Midbrain (tissue), 1 donor: ENCODE measurements at regions not wholly inside any gene's neighbourhood (a gene's known extent, or its start where the extent isn't known, plus 50 kb on each side); places are given as distances from the start of the nearest gene placed in this dataset.
"Not testable (repeated sequence)": the region's sequence is repeated elsewhere in the genome, so short reads cannot be mapped to it uniquely, and the experiment has no call there.

Source experiments
- DNase-seq: peaks from one replicate; lab custom pipeline; 2025; lab: John Stamatoyannopoulos, UW

GRCh38 chr5:25009063-25009462 is 364.3 kb upstream of the CDH10 start:
- no peak for DNase-seq

- peak; percentile 9 for DNase-seq
These were observed 362.0 kb upstream of the CDH10 start for GRCh38 chr5:25006734-25007133.

DNA sequence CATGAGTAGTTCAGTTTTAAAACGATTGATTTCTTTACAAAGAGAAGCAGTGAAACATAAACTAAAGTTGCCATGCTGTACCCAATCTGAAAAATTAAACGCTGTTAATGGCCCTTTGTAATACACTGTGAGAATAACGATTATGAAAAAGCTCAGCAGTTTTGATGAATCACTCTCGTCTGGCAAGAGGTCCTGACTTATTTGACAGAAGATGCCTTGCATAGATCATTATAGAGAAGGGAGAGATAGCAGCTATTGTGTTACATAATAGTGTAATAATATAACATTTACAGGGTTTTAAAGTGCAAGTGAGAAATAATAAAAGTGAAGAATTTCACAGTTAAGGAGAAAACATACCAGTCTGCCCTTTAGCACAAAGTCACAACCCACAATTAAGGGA is 361.5 kb upstream of the CDH10 start:
- no peak for DNase-seq

GRCh38 chr5:25005431-25005830 is 360.7 kb upstream of the CDH10 start:
- DNase-seq, result no peak

DNA sequence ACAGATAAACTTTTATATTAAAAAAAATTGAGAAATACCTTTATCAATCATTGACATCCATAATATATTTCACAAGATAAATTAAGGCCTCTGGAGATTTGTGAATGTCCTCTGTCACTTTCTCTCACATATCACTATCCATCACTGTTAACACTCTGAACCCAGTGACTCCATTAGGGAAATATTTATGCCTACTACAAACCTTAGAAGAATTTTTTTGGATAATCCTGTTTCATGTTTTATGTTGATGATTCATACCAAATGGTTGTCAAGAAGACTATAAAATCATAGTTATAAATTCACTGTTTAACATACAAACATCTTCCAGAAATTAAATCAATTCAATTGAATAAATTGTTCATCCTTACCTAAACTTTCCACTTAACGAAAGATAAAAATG is 357.6 kb upstream of the CDH10 start:
- DNase-seq, result no peak

- no peak for DNase-seq
These were observed 355.0 kb upstream of the CDH10 start for GRCh38 chr5:24999732-25000131.

DNA sequence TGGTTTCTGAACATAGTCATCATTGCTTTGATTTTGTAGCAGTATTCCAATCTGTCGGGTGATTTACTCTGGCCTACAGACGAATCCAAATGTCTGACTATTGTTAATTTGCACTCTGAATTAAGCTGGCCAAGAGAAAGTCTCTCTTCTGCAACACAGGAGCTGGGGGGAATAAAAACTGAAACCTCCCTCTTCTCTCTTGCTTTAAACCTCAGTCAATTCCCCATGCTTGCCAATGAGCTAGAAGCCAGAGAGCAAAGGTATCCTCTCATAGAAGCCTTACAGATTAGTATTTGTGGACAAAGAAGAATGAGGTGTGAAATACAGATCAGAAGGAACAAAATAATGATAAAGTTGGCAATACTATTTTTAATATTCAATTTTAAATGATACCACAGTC is 353.9 kb upstream of the CDH10 start:
- DNase-seq, result no peak

DNA sequence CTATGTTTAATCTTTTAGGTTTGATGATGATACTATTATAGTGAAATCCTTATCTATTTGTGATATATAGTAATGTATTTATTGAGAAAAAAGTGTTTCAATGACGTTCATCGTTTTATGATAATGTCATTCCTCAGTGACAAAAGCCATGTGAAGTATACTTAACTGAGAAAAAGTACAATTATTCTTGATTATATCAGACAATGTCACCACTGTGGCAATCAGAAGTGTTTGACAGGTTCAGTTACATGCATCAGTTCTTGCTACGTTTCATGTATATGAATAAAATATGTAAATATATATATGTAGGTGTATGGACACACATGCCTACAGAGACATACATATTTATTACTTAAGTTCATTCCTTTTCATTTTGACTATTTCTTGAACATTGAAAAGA is 341.5 kb upstream of the CDH10 start:
- DNase-seq, result no peak

GRCh38 chr5:24978552-24978951 is 333.8 kb upstream of the CDH10 start:
- not testable (repeated sequence) for DNase-seq

GRCh38 chr5:24963611-24964010 is 318.8 kb upstream of the CDH10 start:
- no peak for DNase-seq

- no peak for DNase-seq
These were observed 278.6 kb upstream of the CDH10 start for GRCh38 chr5:24923400-24923799.

DNA sequence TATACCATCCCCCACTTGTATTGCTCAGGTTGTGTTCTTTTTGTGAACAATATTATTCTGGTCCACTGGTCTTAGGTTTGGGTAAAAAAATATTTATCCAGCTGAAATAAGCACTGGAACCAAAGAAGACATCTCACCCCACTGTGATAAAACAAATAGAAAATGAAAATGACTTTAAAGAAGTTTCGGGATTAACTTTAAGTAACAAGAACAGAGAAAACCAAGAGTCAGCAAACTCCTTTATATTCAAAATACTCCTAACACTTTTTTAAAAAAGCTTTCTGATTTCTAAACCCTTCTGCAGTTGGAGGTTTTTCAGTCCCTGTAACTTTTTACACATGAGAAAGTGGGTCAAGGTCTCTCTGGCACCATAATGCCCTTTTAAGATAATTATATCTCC is 273.9 kb upstream of the CDH10 start:
- DNase-seq, result no peak

GRCh38 chr5:24916863-24917262 is 272.1 kb upstream of the CDH10 start:
- DNase-seq, result no peak

DNA sequence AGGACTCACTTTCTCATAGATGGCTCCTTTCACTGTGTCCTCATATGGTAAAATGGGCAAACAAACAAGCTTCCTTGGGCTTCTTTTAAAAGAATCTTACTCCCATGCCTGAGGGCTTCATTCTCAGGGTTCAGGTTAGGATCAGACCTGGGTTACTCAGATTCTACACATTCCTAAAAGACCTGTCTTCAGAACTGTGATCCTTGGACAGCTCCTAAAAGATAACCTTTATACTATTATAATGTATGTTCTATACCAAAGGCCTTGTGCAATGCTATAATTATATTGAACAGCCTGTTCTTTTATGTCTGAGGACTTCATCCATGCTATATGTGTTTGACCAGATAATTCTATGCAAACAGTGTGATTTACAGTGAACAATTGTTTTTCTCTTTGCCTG is 264.4 kb upstream of the CDH10 start:
- no peak for DNase-seq

- no peak for DNase-seq
These were observed 261.9 kb upstream of the CDH10 start for GRCh38 chr5:24906689-24907088.

DNA sequence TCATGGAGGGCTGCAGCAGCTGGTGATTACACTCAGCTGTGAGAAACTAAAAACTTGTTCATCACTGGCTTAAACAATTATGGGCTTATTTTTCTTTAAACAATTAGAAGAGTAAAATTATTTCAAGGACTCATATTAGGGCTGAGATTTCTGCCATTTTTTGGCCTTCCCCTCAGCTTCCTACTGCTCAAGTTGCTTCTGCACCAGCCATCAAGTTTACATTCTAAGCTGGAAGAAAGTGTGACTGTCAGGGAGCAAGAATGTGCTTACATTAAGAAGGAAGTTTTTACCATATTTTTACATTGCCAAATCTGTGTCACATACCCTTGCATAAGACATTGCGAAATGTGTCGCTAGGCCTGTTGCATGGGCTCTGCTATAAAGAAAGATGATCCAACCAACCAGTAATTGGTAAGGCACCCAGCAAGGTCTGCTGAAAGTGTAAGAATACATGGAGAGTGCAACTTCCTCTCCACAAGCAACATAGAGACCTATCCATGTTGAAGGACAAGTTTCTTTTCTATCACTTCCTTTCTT is 260.3 kb upstream of the CDH10 start:
- no peak for DNase-seq

DNA sequence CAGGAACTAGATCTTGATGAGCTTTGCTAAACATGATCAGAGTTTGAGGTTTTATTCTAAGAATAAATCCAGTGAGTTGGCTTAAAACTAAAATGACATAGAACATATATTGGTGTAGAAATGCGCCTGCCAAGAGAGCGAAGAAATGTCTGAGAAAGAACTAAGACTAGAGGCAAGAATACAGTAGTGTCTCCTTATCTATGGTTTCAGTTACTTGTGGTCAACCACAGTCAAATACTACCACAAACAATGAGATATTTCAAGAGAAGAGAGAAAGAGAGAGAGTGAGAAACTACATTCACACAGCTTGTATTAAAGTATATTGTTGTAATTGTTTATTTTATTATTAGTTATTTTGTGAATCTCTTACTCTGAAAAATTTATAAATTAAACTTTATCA is 254.4 kb upstream of the CDH10 start:
- no peak for DNase-seq

DNA sequence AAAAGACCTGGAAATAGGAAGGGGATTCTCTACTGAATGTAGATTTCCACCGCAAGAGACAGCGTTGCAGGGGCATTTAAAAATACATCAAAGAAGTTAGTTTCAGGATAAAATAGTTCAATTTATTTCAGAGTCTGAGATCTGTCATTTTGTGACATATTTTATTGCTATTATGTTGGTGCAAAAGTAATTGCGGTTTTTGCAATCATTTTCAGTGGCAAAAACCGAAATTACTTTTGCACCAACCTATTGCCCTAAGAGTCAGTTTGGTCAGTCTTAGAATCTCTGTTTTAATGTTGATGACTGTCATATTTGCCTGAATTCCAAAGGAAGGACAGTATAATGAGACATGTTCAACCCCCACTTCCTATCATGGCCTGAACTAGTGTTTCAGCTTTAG is 219.5 kb upstream of the CDH10 start:
- DNase-seq, result no peak

DNA sequence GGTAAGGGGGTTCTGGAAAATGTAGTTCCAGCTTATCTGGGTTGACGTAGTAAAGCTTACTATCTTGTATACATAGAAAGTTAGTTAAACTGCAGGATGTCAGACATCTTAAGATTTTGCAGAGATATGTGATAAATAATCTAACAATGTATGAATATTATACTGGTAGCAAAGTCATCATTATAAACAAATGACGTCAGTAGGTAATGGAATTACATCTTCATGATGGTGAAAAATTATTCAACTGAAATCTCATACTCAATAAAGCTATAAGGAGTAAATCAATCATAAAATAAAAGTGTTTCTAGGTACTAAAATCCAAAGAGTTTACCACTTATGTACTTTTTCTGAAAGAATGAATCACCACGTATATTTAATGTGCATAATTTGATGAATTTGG is 217.3 kb upstream of the CDH10 start:
- no peak for DNase-seq

GRCh38 chr5:24855485-24855884 is 210.7 kb upstream of the CDH10 start:
- no peak for DNase-seq

DNA sequence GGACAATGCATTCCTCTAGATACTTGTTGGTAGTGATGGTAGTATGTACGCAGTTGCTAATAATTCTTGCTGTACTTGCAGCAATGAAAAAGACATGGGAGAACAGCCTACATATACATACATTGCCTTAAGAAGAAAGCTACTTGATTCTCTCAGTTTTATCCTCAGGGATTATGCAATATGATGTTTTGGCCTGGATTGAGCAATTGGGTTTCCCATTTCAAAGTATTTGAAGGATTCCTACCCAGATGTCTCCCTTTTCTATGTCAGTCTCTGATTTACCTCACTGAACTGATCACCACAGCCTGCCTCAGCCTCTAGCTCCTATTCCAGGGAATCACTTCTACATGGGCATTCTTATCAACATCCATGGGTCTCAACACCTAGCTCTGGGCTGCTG is 210.1 kb upstream of the CDH10 start:
- DNase-seq, result no peak

DNA sequence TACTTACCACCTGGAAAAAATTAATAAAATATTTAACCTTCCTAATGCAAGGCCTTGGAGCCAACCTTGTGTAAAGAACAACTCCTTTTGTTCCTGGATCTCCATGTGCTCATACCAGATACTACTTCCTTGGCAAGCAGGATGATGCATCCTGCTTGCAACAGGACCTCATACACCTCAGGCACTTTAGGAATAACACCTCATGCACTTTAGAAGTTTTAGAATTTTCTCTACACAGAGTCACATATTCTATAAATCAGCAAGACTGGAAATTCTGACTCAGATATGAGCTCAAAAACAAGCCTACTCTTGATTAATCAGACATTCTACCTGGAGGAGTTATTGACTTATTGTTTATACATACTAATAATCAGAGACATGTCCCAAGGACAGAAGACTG is 209.6 kb upstream of the CDH10 start:
- DNase-seq, result no peak

DNA sequence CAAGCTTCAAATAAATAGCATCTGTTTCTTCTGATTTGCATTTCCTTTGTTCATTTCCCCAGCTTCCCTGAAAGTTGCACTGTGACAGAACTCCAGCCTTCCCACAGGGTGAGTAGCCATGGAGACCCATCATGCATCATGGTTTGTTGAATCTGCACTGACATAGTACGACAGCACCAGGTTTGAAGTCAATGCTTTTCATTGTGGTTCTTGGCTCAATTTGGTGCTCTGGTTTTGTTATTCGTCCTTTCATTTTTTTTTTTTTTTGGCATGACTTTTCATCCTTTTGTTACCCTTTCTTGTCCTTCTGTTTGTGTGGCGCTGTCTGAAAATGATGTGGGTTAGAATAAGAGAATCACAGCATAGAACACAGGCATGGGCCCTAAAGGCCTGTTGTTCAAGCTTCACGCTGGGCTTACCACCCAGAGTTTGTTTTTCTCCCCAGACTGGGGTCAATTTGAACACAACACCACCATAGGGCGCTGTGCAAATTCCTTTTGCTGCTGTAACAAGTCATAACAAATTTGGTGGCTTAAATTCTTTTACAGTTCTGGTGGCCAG is 206.2 kb upstream of the CDH10 start:
- no peak for DNase-seq

- DNase-seq, result no peak
These were observed 204.4 kb upstream of the CDH10 start for GRCh38 chr5:24849210-24849609.

DNA sequence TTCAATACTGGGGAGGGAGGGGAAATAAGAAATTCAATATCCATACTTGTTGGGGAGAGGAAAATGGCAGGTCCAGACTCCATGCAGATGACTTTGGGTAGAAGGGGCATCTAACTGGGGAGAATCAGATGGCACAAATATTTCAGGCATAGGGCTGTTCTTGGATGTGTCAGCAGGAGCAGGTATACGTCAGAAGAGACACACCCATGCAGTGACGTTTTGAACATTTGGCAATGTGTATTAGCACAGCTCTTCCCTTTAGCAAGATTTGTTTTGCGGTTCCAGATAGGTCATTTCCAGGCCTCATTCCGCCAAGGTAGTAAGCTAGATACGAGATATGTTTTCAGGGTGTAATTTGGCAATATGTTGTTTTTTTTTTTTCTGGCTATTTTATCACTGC is 187.2 kb upstream of the CDH10 start:
- DNase-seq, result no peak
